GM12878 (cell line): ENCODE measurements at regions not wholly inside any gene's neighbourhood (a gene's known extent, or its start where the extent isn't known, plus 50 kb on each side); places are given as distances from the start of the nearest gene placed in this dataset.

Source experiments
- BCL11A ChIP-seq: IDR thresholded peaks from 2 replicates; pipeline ENCODE4 v1.6.1; 2011; ENCODE audit warnings: low read depth, low read length
- BMI1 ChIP-seq: fragments of 450-650 bp; IDR thresholded peaks from 2 replicates; pipeline ENCODE4 v1.6.1; 2016; ENCODE audit warnings: mild to moderate bottlenecking, moderate library complexity, borderline replicate concordance
- CBX5 ChIP-seq: sonication (generic); IDR thresholded peaks from 2 replicates; pipeline ENCODE4 v1.6.1; 2016; ENCODE audit warnings: low read depth, moderate library complexity, mild to moderate bottlenecking, inconsistent platforms
- CHD2 ChIP-seq: IDR thresholded peaks from 2 replicates; pipeline ENCODE4 v1.6.1; 2011; ENCODE audit warnings: low read depth, low read length, improper control_type of control experiment, borderline replicate concordance
- ETV6 ChIP-seq, 2 experiments: fragments of 450-650 bp in 1 of 2; IDR thresholded peaks in 1 of 2; conservative IDR thresholded peaks in 1 of 2; 2 replicates each; pipeline ENCODE4 v1.6.1; 2014; ENCODE audit warnings: antibody characterized with exemption in 1 of 2, borderline replicate concordance in 1 of 2, low read depth in 1 of 2, mild to moderate bottlenecking in 1 of 2, moderate library complexity in 1 of 2
- IRF4 ChIP-seq: IDR thresholded peaks from 2 replicates; pipeline ENCODE4 v1.6.1; 2011; ENCODE audit warnings: low read depth, low read length
- NFYA ChIP-seq: IDR thresholded peaks from 2 replicates; pipeline ENCODE4 v1.6.1; 2011; ENCODE audit warnings: low read depth, mild to moderate bottlenecking, low read length, improper control_type of control experiment, borderline replicate concordance
- POLR2A ChIP-seq: IDR thresholded peaks from 2 replicates; pipeline ENCODE4 v1.6.1; 2011; ENCODE audit warnings: low read depth, mild to moderate bottlenecking, low read length
- POU2F2 ChIP-seq: IDR thresholded peaks from 3 replicates; pipeline ENCODE4 v1.6.1; 2011; ENCODE audit warnings: low read depth, mild to moderate bottlenecking, low read length, borderline replicate concordance
- REST ChIP-seq: IDR thresholded peaks from 2 replicates; pipeline ENCODE4 v1.6.1; 2012; ENCODE audit warnings: mild to moderate bottlenecking, low read depth, low read length
- RFX5 ChIP-seq: IDR thresholded peaks from 2 replicates; pipeline ENCODE4 v1.6.1; 2011; ENCODE audit warnings: low read depth, low read length, improper control_type of control experiment
- SKIL ChIP-seq: fragments of 450-650 bp; IDR thresholded peaks from 2 replicates; pipeline ENCODE4 v1.6.1; 2017; ENCODE audit warnings: mild to moderate bottlenecking, low read depth, inconsistent platforms; ENCODE audit not compliant: poor library complexity, severe bottlenecking
- SP1 ChIP-seq: IDR thresholded peaks from one replicate; pipeline ENCODE4 v1.6.1; 2011; ENCODE audit warnings: low read depth, low read length
- SRF ChIP-seq, 2 experiments: IDR thresholded peaks; 2 replicates each; pipeline ENCODE4 v1.6.1; 2011; ENCODE audit warnings: low read depth in 2 of 2, low read length in 2 of 2, mild to moderate bottlenecking in 1 of 2, moderate library complexity in 1 of 2
- TCF3 ChIP-seq: IDR thresholded peaks from 2 replicates; pipeline ENCODE4 v1.6.1; 2012; ENCODE audit warnings: low read depth, mild to moderate bottlenecking, low read length, borderline replicate concordance; ENCODE audit not compliant: insufficient read depth
- ZBTB11 ChIP-seq: fragments of 450-650 bp; formaldehyde crosslinking; IDR thresholded peaks from 2 replicates; pipeline ENCODE4 v1.5.0; 2022; ENCODE audit warnings: mild to moderate bottlenecking, missing genetic modification characterization
- ZNF687 ChIP-seq: fragments of 450-650 bp; IDR thresholded peaks from 2 replicates; pipeline ENCODE4 v1.6.1; 2017; ENCODE audit warnings: mild to moderate bottlenecking, moderate library complexity

- TF ChIP-seq REST (no peak), CBX5 (no peak), RFX5 (no peak), IRF4 (no peak), SRF (IDR thresholded peaks at IDR 0.05; ENCODE audit: low read depth in 2 of 2, low read length in 2 of 2) (no peak), POLR2A (no peak), SKIL (no peak), BCL11A (no peak), ZBTB11 (CRISPR knock-in tag) (no peak), POU2F2 (no peak), BMI1 (no peak), CHD2 (no peak), NFYA (no peak), ETV6 (conservative IDR thresholded peaks at IDR 0.05 in 1 of 2, IDR thresholded peaks at IDR 0.05 in 1 of 2; ENCODE audit: borderline replicate concordance in 1 of 2, low read depth in 1 of 2) (no peak), SP1 (no peak), ZNF687 (0 out of 2 replicates have a peak, but pooled peaks have one; percentile 26), TCF3 (no peak)
Measured at GRCh38 chr7:116145245-116145852, 65.0 kb upstream of the TES start (continued).
